ENCODE measurements at regions not wholly inside any gene's neighbourhood (a gene's known extent, or its start where the extent isn't known, plus 50 kb on each side); places are given as distances from the start of the nearest gene placed in this dataset.

GRCh38 chr5:125470280-125470902 is 724.0 kb upstream of the ZNF608 start:
- no peak overlapping the region for H3K27ac ChIP-seq (ENCODE audit: low read depth, low read length)
- H3K4me3 ChIP-seq (ENCODE audit: low read length) = no peak overlapping the region
- no peaks in the 10 kb centered on the region for H3K36me3 ChIP-seq (ENCODE audit: control insufficient read depth, insufficient read depth, low read length)
- no peaks in the 10 kb centered on the region for H3K9me3 Mint-ChIP-seq
- no peaks in the 10 kb centered on the region for H3K36me3 Mint-ChIP-seq (ENCODE audit: low read depth)
- H3K4me3 Mint-ChIP-seq = no peak overlapping the region
- H3K9ac ChIP-seq (ENCODE audit: extremely low read depth, low read length, poor library complexity, severe bottlenecking) = no peak overlapping the region
- H3K9me3 ChIP-seq (ENCODE audit: control insufficient read depth, low read length) = no peaks in the 10 kb centered on the region
- DNase-seq = no peak
- H3K27me3 Mint-ChIP-seq (ENCODE audit: insufficient read depth) = no peaks in the 10 kb centered on the region
- peaks cover 29% of the 10 kb centered on the region for H3K4me1 Mint-ChIP-seq
- WGBS, 2 experiments (ENCODE audit: insufficient coverage in 1 of 2, insufficient read length in 1 of 2) = 77 to 88% methylated on average over 1 to 2 of the region's 2 CpGs
- no peak overlapping the region for H3K27ac Mint-ChIP-seq
- TF ChIP-seq, protein P1, sequence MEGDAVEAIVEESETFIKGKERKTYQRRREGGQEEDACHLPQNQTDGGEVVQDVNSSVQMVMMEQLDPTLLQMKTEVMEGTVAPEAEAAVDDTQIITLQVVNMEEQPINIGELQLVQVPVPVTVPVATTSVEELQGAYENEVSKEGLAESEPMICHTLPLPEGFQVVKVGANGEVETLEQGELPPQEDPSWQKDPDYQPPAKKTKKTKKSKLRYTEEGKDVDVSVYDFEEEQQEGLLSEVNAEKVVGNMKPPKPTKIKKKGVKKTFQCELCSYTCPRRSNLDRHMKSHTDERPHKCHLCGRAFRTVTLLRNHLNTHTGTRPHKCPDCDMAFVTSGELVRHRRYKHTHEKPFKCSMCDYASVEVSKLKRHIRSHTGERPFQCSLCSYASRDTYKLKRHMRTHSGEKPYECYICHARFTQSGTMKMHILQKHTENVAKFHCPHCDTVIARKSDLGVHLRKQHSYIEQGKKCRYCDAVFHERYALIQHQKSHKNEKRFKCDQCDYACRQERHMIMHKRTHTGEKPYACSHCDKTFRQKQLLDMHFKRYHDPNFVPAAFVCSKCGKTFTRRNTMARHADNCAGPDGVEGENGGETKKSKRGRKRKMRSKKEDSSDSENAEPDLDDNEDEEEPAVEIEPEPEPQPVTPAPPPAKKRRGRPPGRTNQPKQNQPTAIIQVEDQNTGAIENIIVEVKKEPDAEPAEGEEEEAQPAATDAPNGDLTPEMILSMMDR (conservative IDR thresholded peaks at IDR 0.05) = no peak
- no peaks in the 10 kb centered on the region for H3K27me3 ChIP-seq (ENCODE audit: control insufficient read depth, insufficient read depth, low read length, poor library complexity, severe bottlenecking)
- peaks cover 6% of the 10 kb centered on the region for H3K4me1 ChIP-seq (ENCODE audit: control insufficient read depth, insufficient read depth, low read length)

GRCh38 chr5:125476901-125477585 is 730.6 kb upstream of the ZNF608 start:
- TF ChIP-seq, protein P1 (conservative IDR thresholded peaks at IDR 0.05) = no peak
- no peaks in the 10 kb centered on the region for H3K9me3 Mint-ChIP-seq

GRCh38 chr5:125477586-125477975 is 731.1 kb upstream of the ZNF608 start:
- Histone ChIP-seq H3K36me3 (ENCODE audit: control insufficient read depth, insufficient read depth, low read length) (no peaks in the 10 kb centered on the region), H3K27me3 (ENCODE audit: control insufficient read depth, insufficient read depth, low read length, poor library complexity, severe bottlenecking) (no peaks in the 10 kb centered on the region), H3K27ac (ENCODE audit: low read depth, low read length) (no peak overlapping the region), H3K9me3 (ENCODE audit: control insufficient read depth, low read length) (no peaks in the 10 kb centered on the region), H3K9ac (ENCODE audit: extremely low read depth, low read length, poor library complexity, severe bottlenecking) (no peak overlapping the region), H3K4me1 (ENCODE audit: control insufficient read depth, insufficient read depth, low read length) (peaks cover 3% of the 10 kb centered on the region), H3K4me3 (ENCODE audit: low read length) (no peak overlapping the region)
- Mint-ChIP-seq H3K4me1 (peaks cover 19% of the 10 kb centered on the region), H3K9me3 (no peaks in the 10 kb centered on the region), H3K27ac (no peak overlapping the region), H3K27me3 (ENCODE audit: insufficient read depth) (no peaks in the 10 kb centered on the region), H3K36me3 (ENCODE audit: low read depth) (no peaks in the 10 kb centered on the region), H3K4me3 (no peak overlapping the region)
- TF ChIP-seq, protein P1 (conservative IDR thresholded peaks at IDR 0.05) = no peak
- DNase-seq = no peak
- no CpG with 5 or more reads among the region's 1 CpG for WGBS, 2 experiments (ENCODE audit: insufficient coverage in 1 of 2, insufficient read length in 1 of 2)

More at GRCh38 chr5:125476901-125477585, 730.6 kb upstream of the ZNF608 start:
- H3K27ac ChIP-seq (ENCODE audit: low read depth, low read length) = no peak overlapping the region
- WGBS, 2 experiments (ENCODE audit: insufficient coverage in 1 of 2, insufficient read length in 1 of 2) = 90% methylated on average over 3 of the region's 3 CpGs
- H3K27me3 ChIP-seq (ENCODE audit: control insufficient read depth, insufficient read depth, low read length, poor library complexity, severe bottlenecking) = no peaks in the 10 kb centered on the region
- Mint-ChIP-seq H3K27me3 (ENCODE audit: insufficient read depth) (no peaks in the 10 kb centered on the region), H3K4me1 (peaks cover 15% of the 10 kb centered on the region), H3K36me3 (ENCODE audit: low read depth) (no peaks in the 10 kb centered on the region), H3K27ac (no peak overlapping the region), H3K4me3 (no peak overlapping the region)
- peaks cover 3% of the 10 kb centered on the region for H3K4me1 ChIP-seq (ENCODE audit: control insufficient read depth, insufficient read depth, low read length)
- H3K9me3 ChIP-seq (ENCODE audit: control insufficient read depth, low read length) = no peaks in the 10 kb centered on the region
- no peak for DNase-seq
- H3K4me3 ChIP-seq (ENCODE audit: low read length) = no peak overlapping the region
- H3K9ac ChIP-seq (ENCODE audit: extremely low read depth, low read length, poor library complexity, severe bottlenecking) = no peak overlapping the region
- no peaks in the 10 kb centered on the region for H3K36me3 ChIP-seq (ENCODE audit: control insufficient read depth, insufficient read depth, low read length)
